CD4-positive, alpha-beta T cell treated with Interleukin-10 for 1 hour (primary cell): ENCODE measurements at regions not wholly inside any gene's neighbourhood (a gene's known extent, or its start where the extent isn't known, plus 50 kb on each side); places are given as distances from the start of the nearest gene placed in this dataset.

Experiments
- DNase-seq: peaks from one replicate; pipeline ENCODE4 v3.0.0-alpha.2; 2020

GRCh38 chr7:13047061-13047460 lies 359.6 kb downstream of the ARL4A start:
- DNase-seq, result no peak

GRCh38 chr7:13049946-13050345 lies 362.5 kb downstream of the ARL4A start:
- DNase-seq, result no peak

GRCh38 chr7:13050703-13051102 lies 363.3 kb downstream of the ARL4A start:
- no peak for DNase-seq

GRCh38 chr7:13055732-13056368 lies 368.4 kb downstream of the ARL4A start:
- DNase-seq, result no peak

- DNase-seq, result no peak
Observed at GRCh38 chr7:13057462-13058200, 370.2 kb downstream of the ARL4A start.

- DNase-seq, result no peak
Observed at GRCh38 chr7:13060173-13060572, 372.7 kb downstream of the ARL4A start.

- no peak for DNase-seq
Observed at GRCh38 chr7:13061115-13061514, 373.7 kb downstream of the ARL4A start.

- DNase-seq, result no peak
Observed at GRCh38 chr7:13062631-13063030, 375.2 kb downstream of the ARL4A start.

- no peak for DNase-seq
Observed at GRCh38 chr7:13067036-13067435, 379.6 kb downstream of the ARL4A start.

- DNase-seq, result no peak
Observed at GRCh38 chr7:13068032-13068431, 380.6 kb downstream of the ARL4A start.

GRCh38 chr7:13069841-13070240 lies 382.4 kb downstream of the ARL4A start:
- DNase-seq, result no peak

- DNase-seq, result no peak
Observed at GRCh38 chr7:13072014-13072413, 384.6 kb downstream of the ARL4A start.

GRCh38 chr7:13077466-13077865 lies 390.0 kb downstream of the ARL4A start:
- no peak for DNase-seq

- no peak for DNase-seq
Observed at GRCh38 chr7:13078105-13078504, 390.7 kb downstream of the ARL4A start.

- DNase-seq, result no peak
Observed at GRCh38 chr7:13090959-13091358, 403.5 kb downstream of the ARL4A start.

- no peak for DNase-seq
Observed at GRCh38 chr7:13091974-13092707, 404.7 kb downstream of the ARL4A start.

GRCh38 chr7:13092708-13093005 lies 405.2 kb downstream of the ARL4A start:
- no peak for DNase-seq

- no peak for DNase-seq
Observed at GRCh38 chr7:13093160-13093559, 405.7 kb downstream of the ARL4A start.

- DNase-seq, result no peak
Observed at GRCh38 chr7:13097499-13097898, 410.1 kb downstream of the ARL4A start.

GRCh38 chr7:13098161-13098560 lies 410.7 kb downstream of the ARL4A start:
- DNase-seq, result no peak

GRCh38 chr7:13099154-13099795 lies 411.8 kb downstream of the ARL4A start:
- DNase-seq, result no peak

- DNase-seq, result no peak
Observed at GRCh38 chr7:13104128-13104527, 416.7 kb downstream of the ARL4A start.

GRCh38 chr7:13105209-13105608 lies 417.8 kb downstream of the ARL4A start:
- no peak for DNase-seq

- DNase-seq, result no peak
Observed at GRCh38 chr7:13106513-13106912, 419.1 kb downstream of the ARL4A start.
